Thyroid gland (tissue), 4 donors: ENCODE measurements at regions not wholly inside any gene's neighbourhood (a gene's known extent, or its start where the extent isn't known, plus 50 kb on each side); places are given as distances from the start of the nearest gene placed in this dataset.
A peak's percentile ranks its signal among the peaks of the same experiment; 100 is the strongest.

Experiments used
- CTCF ChIP-seq, 6 experiments: fragments of 200-600 bp in 3 of 6; fragments of 450-650 bp in 3 of 6; sonication (generic) in 3 of 6; IDR thresholded peaks; one replicate each; pipeline ENCODE4 v1.5.1; 2016 to 2019; ENCODE audit warnings: antibody characterized with exemption in 6 of 6, mild to moderate bottlenecking in 2 of 6, inconsistent platforms in 1 of 6, moderate library complexity in 1 of 6
- POLR2A ChIP-seq, 2 donors: fragments of 450-650 bp; IDR thresholded peaks; one replicate each; pipeline ENCODE4 v1.6.1; 2017; ENCODE audit warnings: antibody characterized with exemption in 2 of 2, mild to moderate bottlenecking in 2 of 2, moderate library complexity in 1 of 2

DNA sequence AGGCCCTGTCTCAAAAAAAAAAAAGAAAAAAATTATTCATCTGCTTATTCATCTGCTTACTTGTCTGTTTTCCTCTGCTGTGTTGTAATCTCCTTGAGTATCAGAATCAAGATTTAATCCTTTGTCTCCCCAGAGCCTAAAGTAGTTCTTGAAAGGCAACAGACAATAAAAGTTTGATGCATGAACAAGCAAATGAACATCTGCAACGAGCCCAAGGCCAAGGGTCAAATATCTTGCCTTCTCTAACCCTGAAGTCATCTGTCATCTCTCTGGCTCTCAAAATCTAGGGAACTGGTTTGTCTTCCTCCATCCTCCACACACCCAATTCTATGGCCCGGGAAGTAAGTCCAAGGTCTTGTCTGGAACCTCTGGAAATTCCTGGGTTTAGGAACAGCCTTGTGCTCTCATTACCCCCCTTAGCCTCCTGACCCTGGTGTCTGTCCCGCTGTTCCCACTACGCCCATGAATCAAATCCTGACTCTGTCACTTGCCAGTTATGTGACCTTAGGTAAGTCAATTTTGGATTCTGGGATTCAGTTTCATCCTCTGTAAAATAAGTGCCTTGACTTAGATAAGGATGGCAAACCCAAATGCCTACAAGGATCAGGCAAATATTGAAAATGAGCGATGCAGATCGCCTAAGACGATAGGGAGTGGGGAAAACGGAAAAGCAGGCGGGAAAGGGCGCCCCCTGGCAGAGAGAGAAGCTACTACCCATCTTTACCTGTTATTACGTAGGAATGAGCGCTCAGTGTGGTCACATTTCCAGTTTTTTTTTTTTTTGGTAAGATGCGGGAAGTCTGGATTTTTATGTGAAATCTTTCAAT, 102.7 kb upstream of the DHX15 start:
- TF ChIP-seq POLR2A (IDR thresholded peaks at IDR 0.05) (no peak), CTCF (IDR thresholded peaks at IDR 0.05) (peak in 3 of 6 experiments; percentile 22 to 51 (median 48))
